Colonic mucosa (tissue), 4 donors: ENCODE measurements at regions not wholly inside any gene's neighbourhood (a gene's known extent, or its start where the extent isn't known, plus 50 kb on each side); places are given as distances from the start of the nearest gene placed in this dataset.

Experiments
- DNase-seq: peaks from one replicate; pipeline ENCODE4 v3.0.0-alpha.2; 2020
- H3K27ac ChIP-seq: fragments of 200-600 bp; one replicate; pipeline ENCODE4 v1.8.0; 2021
- H3K27me3 ChIP-seq: fragments of 200-600 bp; one replicate; pipeline ENCODE4 v1.8.0; 2021
- H3K36me3 ChIP-seq: fragments of 200-600 bp; one replicate; pipeline ENCODE4 v1.8.0; 2021
- H3K4me1 ChIP-seq: fragments of 200-600 bp; one replicate; pipeline ENCODE4 v1.8.0; 2021; ENCODE audit warnings: mild to moderate bottlenecking
- H3K4me3 ChIP-seq: fragments of 200-600 bp; one replicate; pipeline ENCODE4 v1.8.0; 2021
- H3K9ac ChIP-seq, 2 donors: one replicate each; pipeline ENCODE4 v1.7.0; 2013; ENCODE audit warnings: control low read depth in 2 of 2, low read depth in 2 of 2, low read length in 2 of 2
- H3K9me3 ChIP-seq: fragments of 200-600 bp; one replicate; pipeline ENCODE4 v1.8.0; 2021
- intact Hi-C: fragments of 100-400 bp; cut with DNase I; formaldehyde crosslinking; loops from one replicate; pipeline ENCODE4 v1.14.1; 2022
- TF ChIP-seq, protein P1 (sequence below): fragments of 200-600 bp; IDR thresholded peaks from one replicate; pipeline ENCODE4 v1.8.0; 2022; ENCODE audit warnings: antibody characterized with exemption, mild to moderate bottlenecking
- donor health status: healthy.
- donor health status: DM: no; HTN: no; CAD: no.
- donor health status: DM: no; HTN: no; CAD: no.

DNA sequence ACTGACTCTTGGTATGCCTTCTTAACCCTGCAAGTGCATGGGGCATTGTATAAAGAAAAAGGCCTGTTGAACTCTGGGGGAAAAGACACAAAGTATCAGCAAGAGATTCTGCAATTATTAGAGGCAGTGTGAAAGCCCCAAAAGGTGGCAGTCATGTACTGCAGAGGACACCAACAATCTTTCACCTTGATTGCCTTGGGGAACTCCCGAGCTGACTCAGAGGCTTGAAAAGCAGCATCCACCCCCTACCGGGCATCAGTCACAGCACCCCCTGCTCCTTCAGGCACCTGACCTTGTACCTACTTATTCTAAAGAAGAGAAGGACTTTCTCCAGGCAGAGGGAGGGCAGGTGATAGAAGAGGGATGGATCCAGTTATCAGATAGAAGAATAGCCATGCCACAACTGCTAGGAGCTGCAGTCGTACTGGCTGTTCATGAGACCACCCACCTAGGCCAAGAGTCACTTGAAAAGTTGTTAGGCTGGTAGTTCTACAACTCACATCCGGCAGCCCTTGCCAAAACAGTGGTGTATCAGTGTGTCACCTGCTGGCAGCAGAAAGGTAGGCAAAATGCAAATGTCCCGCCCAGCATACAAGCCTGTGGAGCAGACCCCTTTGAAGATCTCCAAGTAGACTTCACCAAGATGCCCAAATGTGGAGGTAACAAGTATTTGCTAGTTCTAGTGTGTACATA, 241.6 kb upstream of the CNTN6 start:
- DNase-seq = no peak
- TF ChIP-seq, protein P1, sequence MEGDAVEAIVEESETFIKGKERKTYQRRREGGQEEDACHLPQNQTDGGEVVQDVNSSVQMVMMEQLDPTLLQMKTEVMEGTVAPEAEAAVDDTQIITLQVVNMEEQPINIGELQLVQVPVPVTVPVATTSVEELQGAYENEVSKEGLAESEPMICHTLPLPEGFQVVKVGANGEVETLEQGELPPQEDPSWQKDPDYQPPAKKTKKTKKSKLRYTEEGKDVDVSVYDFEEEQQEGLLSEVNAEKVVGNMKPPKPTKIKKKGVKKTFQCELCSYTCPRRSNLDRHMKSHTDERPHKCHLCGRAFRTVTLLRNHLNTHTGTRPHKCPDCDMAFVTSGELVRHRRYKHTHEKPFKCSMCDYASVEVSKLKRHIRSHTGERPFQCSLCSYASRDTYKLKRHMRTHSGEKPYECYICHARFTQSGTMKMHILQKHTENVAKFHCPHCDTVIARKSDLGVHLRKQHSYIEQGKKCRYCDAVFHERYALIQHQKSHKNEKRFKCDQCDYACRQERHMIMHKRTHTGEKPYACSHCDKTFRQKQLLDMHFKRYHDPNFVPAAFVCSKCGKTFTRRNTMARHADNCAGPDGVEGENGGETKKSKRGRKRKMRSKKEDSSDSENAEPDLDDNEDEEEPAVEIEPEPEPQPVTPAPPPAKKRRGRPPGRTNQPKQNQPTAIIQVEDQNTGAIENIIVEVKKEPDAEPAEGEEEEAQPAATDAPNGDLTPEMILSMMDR = no peak
- no peak overlapping the region for H3K27ac ChIP-seq
- H3K9me3 ChIP-seq = no peaks in the 10 kb centered on the region
- H3K27me3 ChIP-seq = no peaks in the 10 kb centered on the region
- no peak overlapping the region for H3K4me3 ChIP-seq
- intact Hi-C loops = no loop called here
- no peaks in the 10 kb centered on the region for H3K36me3 ChIP-seq
- no peaks in the 10 kb centered on the region for H3K4me1 ChIP-seq
- H3K9ac ChIP-seq = no peak overlapping the region

DNA sequence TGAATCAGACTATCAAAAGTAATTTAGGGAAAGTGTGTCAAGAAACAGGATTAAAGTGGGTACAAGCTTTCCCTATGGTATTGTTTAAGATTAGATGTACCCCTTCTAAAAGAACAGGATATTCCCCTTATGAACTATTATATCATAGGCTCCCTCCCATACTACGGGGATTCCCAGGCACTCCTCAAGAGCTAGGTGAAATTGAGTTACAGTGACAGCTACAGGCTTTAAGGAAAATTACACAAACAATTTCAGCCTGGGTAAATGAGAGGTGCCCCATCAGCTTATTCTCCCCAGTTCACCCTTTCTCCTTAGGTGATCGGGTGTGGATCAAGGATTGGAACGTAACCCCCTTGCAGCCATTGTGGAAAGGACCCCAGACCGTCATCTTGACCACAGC, 240.8 kb upstream of the CNTN6 start:
- Histone ChIP-seq H3K36me3 (no peaks in the 10 kb centered on the region), H3K9ac (no peak overlapping the region), H3K4me1 (no peaks in the 10 kb centered on the region), H3K9me3 (no peaks in the 10 kb centered on the region), H3K27me3 (no peaks in the 10 kb centered on the region), H3K4me3 (no peak overlapping the region), H3K27ac (no peak overlapping the region)
- TF ChIP-seq, protein P1 = no peak
- intact Hi-C loops = no loop called here
- DNase-seq = no peak

DNA sequence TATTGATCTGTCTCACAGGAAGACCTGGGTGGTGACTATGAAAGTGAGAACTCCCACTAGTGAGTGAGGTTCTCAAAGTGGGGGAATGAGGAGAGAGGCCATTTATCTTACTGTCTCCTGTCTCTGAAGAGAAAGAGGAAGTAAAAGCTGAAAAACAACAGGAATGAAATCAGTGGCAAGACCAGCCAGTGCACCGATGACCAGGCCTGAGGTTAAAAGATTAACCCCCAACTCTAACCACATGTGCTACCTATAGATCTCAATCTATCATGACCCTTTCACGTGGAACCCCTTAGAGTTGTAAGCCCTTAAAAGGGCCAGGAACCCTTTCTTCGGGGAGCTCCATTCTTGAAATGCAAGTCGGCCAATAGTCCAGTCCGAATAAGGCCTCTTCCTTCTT, 239.3 kb upstream of the CNTN6 start:
- TF ChIP-seq, protein P1 = no peak
- intact Hi-C loops = no loop called here
- no peak overlapping the region for H3K27ac ChIP-seq

DNA sequence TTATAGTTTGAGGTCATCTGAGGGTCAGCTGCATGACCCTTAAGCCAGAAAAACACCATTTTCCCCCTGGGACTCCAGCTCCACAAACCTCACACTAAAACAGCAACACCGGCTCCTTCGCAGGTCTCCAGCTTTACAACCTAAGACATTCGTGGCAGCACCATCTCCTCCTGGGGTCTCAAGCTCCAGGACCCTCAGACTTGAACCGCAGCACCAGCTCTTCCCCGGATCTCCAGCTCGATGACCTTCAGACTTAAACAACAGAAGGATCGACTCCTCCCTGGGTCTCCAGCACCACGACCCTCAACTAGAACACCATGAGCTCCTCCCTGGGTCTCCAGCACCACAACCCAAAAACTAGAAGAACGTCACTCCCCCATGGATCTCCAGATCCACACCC, 233.7 kb upstream of the CNTN6 start:
- H3K27ac ChIP-seq = no peak overlapping the region
- H3K27me3 ChIP-seq = no peaks in the 10 kb centered on the region
- no peaks in the 10 kb centered on the region for H3K36me3 ChIP-seq
- no peak for DNase-seq
- no peak overlapping the region for H3K9ac ChIP-seq
- TF ChIP-seq, protein P1 = no peak
- no peaks in the 10 kb centered on the region for H3K4me1 ChIP-seq
- H3K9me3 ChIP-seq = no peaks in the 10 kb centered on the region
- intact Hi-C loops = no loop called here
- no peak overlapping the region for H3K4me3 ChIP-seq

More for the DNA sequence above, 239.3 kb upstream of the CNTN6 start:
- Histone ChIP-seq H3K9ac (no peak overlapping the region), H3K4me1 (no peaks in the 10 kb centered on the region), H3K4me3 (no peak overlapping the region), H3K27me3 (no peaks in the 10 kb centered on the region), H3K9me3 (no peaks in the 10 kb centered on the region), H3K36me3 (no peaks in the 10 kb centered on the region)
- DNase-seq = no peak

DNA sequence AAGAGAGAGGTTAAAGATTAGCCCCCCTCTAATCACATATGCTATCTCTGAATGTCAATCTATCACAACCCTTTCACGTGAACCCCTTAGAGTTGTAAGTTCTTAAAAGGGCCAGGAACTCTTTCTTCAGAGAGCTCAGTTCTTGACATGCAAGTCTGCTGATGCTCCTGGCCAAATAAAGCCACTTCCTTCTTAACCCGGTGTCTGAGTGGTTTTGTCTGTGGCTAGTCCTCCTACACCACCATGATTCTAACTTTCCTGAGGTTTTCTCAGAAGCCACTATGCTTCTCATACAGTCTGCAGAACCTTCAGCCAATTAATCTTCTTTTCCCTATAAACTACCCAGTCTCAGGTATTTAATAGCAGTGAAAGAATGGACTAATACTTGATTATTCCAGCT, 231.1 kb upstream of the CNTN6 start:
- no peak overlapping the region for H3K27ac ChIP-seq
- TF ChIP-seq, protein P1 = no peak
- no peak overlapping the region for H3K9ac ChIP-seq
- H3K4me3 ChIP-seq = no peak overlapping the region
- DNase-seq = no peak
- no peaks in the 10 kb centered on the region for H3K27me3 ChIP-seq
- no peaks in the 10 kb centered on the region for H3K9me3 ChIP-seq
- intact Hi-C loops = no loop called here
- no peaks in the 10 kb centered on the region for H3K4me1 ChIP-seq
- H3K36me3 ChIP-seq = no peaks in the 10 kb centered on the region
